ENCODE measurements at regions not wholly inside any gene's neighbourhood (a gene's known extent, or its start where the extent isn't known, plus 50 kb on each side); places are given as distances from the start of the nearest gene placed in this dataset.

DNA sequence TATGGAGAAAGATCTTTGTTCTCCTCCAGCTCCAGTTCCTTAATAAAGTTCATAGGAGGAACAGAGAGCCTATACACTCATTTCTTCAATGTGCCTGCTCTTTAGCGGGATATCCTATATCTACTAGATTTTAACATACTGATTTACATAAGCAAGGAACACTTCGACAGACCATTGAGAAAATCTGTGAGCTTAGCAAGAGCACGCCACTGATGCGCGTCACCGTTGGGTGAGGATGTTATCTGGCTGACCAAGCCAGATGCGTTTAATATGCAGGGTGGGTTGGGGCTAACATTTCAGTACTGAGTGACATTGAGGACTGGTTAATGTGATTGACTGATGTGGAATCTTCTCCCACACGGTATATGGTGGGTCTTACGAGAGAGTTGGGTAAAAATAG lies 233.4 kb downstream of the SOX4 start:
- Histone ChIP-seq H3K27ac (ENCODE audit: low read depth, low read length, poor library complexity, severe bottlenecking) (no peak overlapping the region), H3K9me3 (ENCODE audit: low read length) (no peaks in the 10 kb centered on the region), H3K79me2 (ENCODE audit: insufficient read depth, low read depth, low read length) (no peaks in the 10 kb centered on the region), H2AFZ (ENCODE audit: low read length) (no peak overlapping the region), H3K9me2 (ENCODE audit: insufficient read depth, low read length) (no peaks in the 10 kb centered on the region), H3K4me3 (ENCODE audit: low read depth, low read length, poor library complexity, severe bottlenecking) (no peak overlapping the region), H4K20me1 (ENCODE audit: insufficient read depth, low read length) (no peaks in the 10 kb centered on the region), H3K36me3 (ENCODE audit: insufficient read depth, low read length) (no peaks in the 10 kb centered on the region), H3K4me2 (ENCODE audit: low read length) (no peak overlapping the region), H3K4me1 (ENCODE audit: insufficient read depth, low read length, poor library complexity, severe bottlenecking) (peaks cover 5% of the 10 kb centered on the region)
- CTCF ChIA-PET (ENCODE audit: unreplicated experiment) = no interaction called here
- intact Hi-C loops (cut with micrococcal nuclease; ENCODE audit: unreplicated experiment) = no loop called here
- BruUV-seq (replicated peaks) = no TSS peak
- DNase-seq (ENCODE audit: low spot score) = no peak
- TF ChIP-seq, protein P1, sequence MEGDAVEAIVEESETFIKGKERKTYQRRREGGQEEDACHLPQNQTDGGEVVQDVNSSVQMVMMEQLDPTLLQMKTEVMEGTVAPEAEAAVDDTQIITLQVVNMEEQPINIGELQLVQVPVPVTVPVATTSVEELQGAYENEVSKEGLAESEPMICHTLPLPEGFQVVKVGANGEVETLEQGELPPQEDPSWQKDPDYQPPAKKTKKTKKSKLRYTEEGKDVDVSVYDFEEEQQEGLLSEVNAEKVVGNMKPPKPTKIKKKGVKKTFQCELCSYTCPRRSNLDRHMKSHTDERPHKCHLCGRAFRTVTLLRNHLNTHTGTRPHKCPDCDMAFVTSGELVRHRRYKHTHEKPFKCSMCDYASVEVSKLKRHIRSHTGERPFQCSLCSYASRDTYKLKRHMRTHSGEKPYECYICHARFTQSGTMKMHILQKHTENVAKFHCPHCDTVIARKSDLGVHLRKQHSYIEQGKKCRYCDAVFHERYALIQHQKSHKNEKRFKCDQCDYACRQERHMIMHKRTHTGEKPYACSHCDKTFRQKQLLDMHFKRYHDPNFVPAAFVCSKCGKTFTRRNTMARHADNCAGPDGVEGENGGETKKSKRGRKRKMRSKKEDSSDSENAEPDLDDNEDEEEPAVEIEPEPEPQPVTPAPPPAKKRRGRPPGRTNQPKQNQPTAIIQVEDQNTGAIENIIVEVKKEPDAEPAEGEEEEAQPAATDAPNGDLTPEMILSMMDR (conservative IDR thresholded peaks at IDR 0.05; ENCODE audit: low read length) = no peak
- no peak for TF ChIP-seq EZH2phosphoT487 (IDR thresholded peaks at IDR 0.05; ENCODE audit: borderline replicate concordance, low read depth, low read length)
- POLR2A ChIA-PET = interaction anchor here (1.0 kb wide), 1 partner anchor 8 kb away, joined by 3 read pairs; no protein-coding TSS in a partner anchor

DNA sequence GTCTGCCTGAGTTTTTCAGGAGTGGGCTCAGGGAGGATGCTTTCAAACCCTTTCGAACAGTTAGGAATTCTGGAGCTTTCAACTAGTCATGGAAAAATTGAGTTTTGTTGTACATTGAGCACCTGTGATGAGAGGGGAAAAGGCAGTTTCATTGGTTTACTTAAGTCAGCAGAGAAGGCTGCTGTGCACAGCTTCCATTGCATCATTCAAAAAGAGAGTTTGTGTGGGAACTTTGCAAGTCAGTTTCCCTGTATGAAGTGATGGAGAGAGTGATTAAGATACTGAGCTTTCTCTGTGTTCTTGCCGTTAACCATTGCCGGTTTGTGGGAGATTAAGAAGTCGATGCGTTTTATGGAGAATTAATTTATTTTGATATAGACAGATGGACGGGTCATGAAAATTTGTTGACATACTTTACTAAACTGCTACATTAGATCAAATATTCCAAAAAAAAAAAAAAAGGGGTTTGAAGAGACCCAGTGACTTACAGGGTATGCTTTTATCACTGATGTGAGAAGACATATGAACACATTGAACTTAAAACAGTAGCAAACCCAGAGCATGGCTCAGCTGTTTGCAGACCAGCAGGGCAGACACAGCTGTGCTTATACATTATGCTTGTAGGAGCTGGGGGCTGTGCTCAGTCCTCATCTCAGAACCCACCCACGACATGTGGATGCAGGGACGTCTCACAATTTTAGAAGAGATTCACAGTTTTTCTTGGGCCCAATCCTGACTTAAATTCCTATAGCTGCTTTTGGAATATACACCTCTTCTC lies 234.1 kb downstream of the SOX4 start:
- no peaks in the 10 kb centered on the region for H3K9me2 ChIP-seq (ENCODE audit: insufficient read depth, low read length)
- BruUV-seq (replicated peaks) = no TSS peak
- intact Hi-C loops (cut with micrococcal nuclease; ENCODE audit: unreplicated experiment) = no loop called here
- no peaks in the 10 kb centered on the region for H3K9me3 ChIP-seq (ENCODE audit: low read length)
- no peak overlapping the region for H3K4me2 ChIP-seq (ENCODE audit: low read length)
- no peak for DNase-seq (ENCODE audit: low spot score)
- H3K27ac ChIP-seq (ENCODE audit: low read depth, low read length, poor library complexity, severe bottlenecking) = no peak overlapping the region
- H3K79me2 ChIP-seq (ENCODE audit: insufficient read depth, low read depth, low read length) = no peaks in the 10 kb centered on the region
- no peaks in the 10 kb centered on the region for H3K36me3 ChIP-seq (ENCODE audit: insufficient read depth, low read length)
- ChIA-PET POLR2A (interaction anchor here (1.0 kb wide), 1 partner anchor 9 kb away, joined by 3 read pairs; no protein-coding TSS in a partner anchor), CTCF (ENCODE audit: unreplicated experiment) (no interaction called here)
- no peak for TF ChIP-seq EZH2phosphoT487 (IDR thresholded peaks at IDR 0.05; ENCODE audit: borderline replicate concordance, low read depth, low read length)
- TF ChIP-seq, protein P1 (conservative IDR thresholded peaks at IDR 0.05; ENCODE audit: low read length) = no peak
- no peak overlapping the region for H2AFZ ChIP-seq (ENCODE audit: low read length)
- H3K4me1 ChIP-seq (ENCODE audit: insufficient read depth, low read length, poor library complexity, severe bottlenecking) = peaks cover 5% of the 10 kb centered on the region
- no peak overlapping the region for H3K4me3 ChIP-seq (ENCODE audit: low read depth, low read length, poor library complexity, severe bottlenecking)
- no peaks in the 10 kb centered on the region for H4K20me1 ChIP-seq (ENCODE audit: insufficient read depth, low read length)

DNA sequence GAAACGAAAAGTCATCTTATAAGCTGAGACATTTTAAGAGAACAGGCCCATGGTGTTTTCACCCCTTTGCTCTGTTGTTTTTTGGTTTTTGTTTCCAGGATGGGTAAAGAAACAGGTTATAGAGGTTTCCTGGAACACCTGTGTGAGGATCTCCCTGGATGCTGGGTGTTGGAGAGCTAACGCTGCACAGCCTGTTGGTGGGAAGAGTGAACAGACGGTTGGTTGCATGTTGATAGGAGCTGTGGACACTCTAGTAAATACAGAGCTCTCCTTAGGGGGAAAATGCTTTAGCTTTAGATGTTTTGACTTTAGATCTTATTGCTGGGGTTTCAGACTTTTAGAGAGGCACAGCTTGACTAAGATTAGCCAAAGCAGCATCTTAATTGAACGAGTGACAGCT lies 235.2 kb downstream of the SOX4 start:
- no peaks in the 10 kb centered on the region for H3K79me2 ChIP-seq (ENCODE audit: insufficient read depth, low read depth, low read length)
- no peak for DNase-seq (ENCODE audit: low spot score)
- no peak overlapping the region for H2AFZ ChIP-seq (ENCODE audit: low read length)
- POLR2A ChIA-PET = no interaction called here
- intact Hi-C loops (cut with micrococcal nuclease; ENCODE audit: unreplicated experiment) = no loop called here
- H3K4me3 ChIP-seq (ENCODE audit: low read depth, low read length, poor library complexity, severe bottlenecking) = no peak overlapping the region
- CTCF ChIA-PET (ENCODE audit: unreplicated experiment) = no interaction called here
- TF ChIP-seq, protein P1 (conservative IDR thresholded peaks at IDR 0.05; ENCODE audit: low read length) = no peak
- TF ChIP-seq EZH2phosphoT487 (IDR thresholded peaks at IDR 0.05; ENCODE audit: borderline replicate concordance, low read depth, low read length) = no peak
- H3K4me1 ChIP-seq (ENCODE audit: insufficient read depth, low read length, poor library complexity, severe bottlenecking) = no peaks in the 10 kb centered on the region
- H3K9me3 ChIP-seq (ENCODE audit: low read length) = no peaks in the 10 kb centered on the region
- no peak overlapping the region for H3K4me2 ChIP-seq (ENCODE audit: low read length)
- H3K36me3 ChIP-seq (ENCODE audit: insufficient read depth, low read length) = no peaks in the 10 kb centered on the region
- H3K9me2 ChIP-seq (ENCODE audit: insufficient read depth, low read length) = no peaks in the 10 kb centered on the region
- no TSS peak for BruUV-seq (replicated peaks)
- no peak overlapping the region for H3K27ac ChIP-seq (ENCODE audit: low read depth, low read length, poor library complexity, severe bottlenecking)
- no peaks in the 10 kb centered on the region for H4K20me1 ChIP-seq (ENCODE audit: insufficient read depth, low read length)
